Uterus (tissue), 2 donors: ENCODE measurements at regions not wholly inside any gene's neighbourhood (a gene's known extent, or its start where the extent isn't known, plus 50 kb on each side); places are given as distances from the start of the nearest gene placed in this dataset.

Source experiments
- CTCF ChIP-seq, 4 experiments: fragments of 200-600 bp in 2 of 4; fragments of 450-650 bp in 2 of 4; sonication (generic) in 2 of 4; IDR thresholded peaks; one replicate each; pipeline ENCODE4 v1.5.1; 2016 to 2019; ENCODE audit warnings: antibody characterized with exemption in 4 of 4, mild to moderate bottlenecking in 2 of 4, moderate library complexity in 1 of 4
- POLR2A ChIP-seq, 2 donors: fragments of 450-650 bp; IDR thresholded peaks; one replicate each; pipeline ENCODE4 v1.6.1; 2016; ENCODE audit warnings: antibody characterized with exemption in 2 of 2, mild to moderate bottlenecking in 1 of 2, moderate library complexity in 1 of 2

GRCh38 chr7:10237306-10237705 is 736.4 kb upstream of the PHF14 start:
- TF ChIP-seq CTCF (IDR thresholded peaks at IDR 0.05) = no peak
- TF ChIP-seq POLR2A (IDR thresholded peaks at IDR 0.05) = no peak
